Activated CD4-positive, alpha-beta T cell treated with anti-CD3 and anti-CD28 coated beads, Interleukin-2, amount 50 U/mL, for 48 hours (primary cell): ENCODE measurements at regions not wholly inside any gene's neighbourhood (a gene's known extent, or its start where the extent isn't known, plus 50 kb on each side); places are given as distances from the start of the nearest gene placed in this dataset.
"Not testable (repeated sequence)": the region's sequence is repeated elsewhere in the genome, so short reads cannot be mapped to it uniquely, and the experiment has no call there.

Source experiments
- DNase-seq, 2 experiments: peaks; one replicate each; pipeline ENCODE4 v3.0.0-alpha.2; 2020

DNA sequence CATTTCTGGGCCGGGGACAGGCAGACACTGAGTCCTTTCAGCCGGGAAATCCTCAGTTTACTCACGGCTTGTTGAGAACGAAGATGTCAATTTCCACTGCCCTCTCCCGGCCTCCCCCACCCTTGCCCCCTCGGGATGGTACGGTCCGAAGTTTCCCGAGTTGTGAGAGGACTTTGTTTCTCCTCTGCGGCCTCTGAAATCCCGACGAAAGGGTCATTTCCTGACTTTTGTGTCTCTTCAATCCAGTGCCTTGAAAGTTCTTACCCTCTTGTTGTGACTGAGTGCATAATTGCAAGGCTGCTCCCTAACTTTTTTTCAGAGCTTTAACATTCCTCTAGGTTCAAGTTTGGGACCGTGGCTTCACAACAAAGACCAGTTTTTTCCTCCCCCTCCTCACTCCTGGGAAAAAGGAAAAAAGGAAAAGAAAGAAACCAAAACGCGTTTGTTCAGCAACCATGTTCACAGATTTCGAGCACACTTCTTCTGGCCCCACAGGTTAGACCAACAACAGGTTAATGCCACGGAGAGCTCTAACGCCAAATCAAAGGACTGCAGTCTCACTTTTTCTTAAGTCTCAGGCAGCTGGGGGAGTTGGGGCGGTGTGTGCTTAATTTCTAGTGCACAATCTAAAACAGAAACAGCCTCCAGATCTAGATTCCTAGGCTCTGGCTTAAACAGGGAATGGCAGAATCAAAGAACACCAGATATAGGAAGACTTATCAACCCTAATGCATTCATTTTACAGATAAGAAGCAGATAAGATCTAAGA, 138.9 kb downstream of the TMCO5A start:
- DNase-seq, result no peak

DNA sequence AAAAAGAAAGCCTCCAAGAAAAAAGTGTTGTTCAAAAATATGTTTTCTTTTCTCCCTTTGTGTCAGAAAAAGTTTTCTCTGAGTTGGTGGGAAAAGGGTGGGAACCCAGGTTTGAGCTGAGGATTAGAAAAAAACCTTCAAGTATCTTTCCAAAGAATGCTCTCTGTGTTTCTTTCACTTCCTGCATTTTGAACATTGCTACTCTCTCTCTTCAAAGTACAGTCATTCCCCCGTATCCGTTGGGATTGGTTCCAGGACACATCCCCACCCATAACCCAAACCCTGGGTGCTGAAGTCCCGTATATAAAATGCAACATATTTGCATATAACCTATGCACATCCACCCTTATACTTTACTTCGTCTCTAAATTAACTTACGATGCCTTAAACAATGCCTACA, 139.6 kb downstream of the TMCO5A start:
- DNase-seq, result no peak

DNA sequence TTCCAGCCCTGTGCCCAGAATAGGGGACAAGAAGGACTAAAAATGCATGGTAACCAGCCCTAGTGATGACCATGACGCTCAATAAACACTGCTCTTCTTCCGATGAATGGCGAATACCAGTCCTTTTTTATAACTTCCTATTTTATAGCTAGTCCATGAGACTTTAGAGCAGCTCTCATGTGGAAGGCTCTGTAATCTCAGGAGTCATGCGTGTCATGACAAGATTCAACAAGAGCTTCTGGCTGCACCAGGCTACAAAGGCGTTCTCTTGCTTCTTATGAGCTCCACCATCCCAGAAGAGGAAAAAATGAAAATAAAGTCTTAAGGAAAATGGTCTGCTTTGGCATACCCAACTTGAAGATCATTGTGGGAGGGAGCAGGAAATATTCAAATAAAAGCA, 141.0 kb downstream of the TMCO5A start:
- DNase-seq, result no peak

DNA sequence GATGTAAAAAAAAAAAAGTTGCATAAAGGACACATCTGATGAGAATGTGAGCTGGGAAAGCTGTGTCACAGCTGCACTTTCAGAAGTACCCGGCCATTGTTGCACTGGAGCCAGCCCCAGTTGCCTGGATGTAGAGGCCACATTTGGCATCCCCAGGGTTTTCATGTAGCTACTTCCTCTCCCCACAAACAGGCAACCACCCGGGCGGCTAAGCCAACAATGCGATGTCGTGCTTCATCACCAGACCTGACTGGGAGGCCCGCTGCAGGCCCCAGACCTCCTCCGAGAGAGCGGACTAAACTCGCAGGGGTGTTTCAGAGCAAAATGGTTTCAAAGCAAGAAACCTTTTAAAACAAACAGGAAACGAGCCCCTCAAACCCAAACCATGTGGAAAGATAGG, 142.3 kb downstream of the TMCO5A start:
- DNase-seq, result no peak

DNA sequence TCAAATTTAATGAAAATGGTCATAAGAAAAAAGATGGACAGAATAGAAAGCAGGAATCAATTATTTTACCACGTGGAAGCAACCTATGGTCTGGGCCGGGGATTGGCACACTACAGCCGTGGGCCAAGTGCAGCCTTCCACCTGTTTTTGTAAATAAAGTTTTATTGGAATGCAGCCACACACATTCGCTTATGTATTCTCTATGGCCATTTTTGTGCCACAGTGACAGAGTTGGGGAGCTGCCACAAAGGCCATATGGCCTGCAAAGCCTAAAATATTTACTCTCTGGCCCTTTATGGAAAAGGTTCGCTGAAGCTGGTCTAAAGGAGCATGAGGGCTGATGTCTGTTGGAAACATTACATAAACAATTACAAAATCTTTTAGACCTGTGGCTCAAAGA, 144.8 kb downstream of the TMCO5A start:
- no peak for DNase-seq

DNA sequence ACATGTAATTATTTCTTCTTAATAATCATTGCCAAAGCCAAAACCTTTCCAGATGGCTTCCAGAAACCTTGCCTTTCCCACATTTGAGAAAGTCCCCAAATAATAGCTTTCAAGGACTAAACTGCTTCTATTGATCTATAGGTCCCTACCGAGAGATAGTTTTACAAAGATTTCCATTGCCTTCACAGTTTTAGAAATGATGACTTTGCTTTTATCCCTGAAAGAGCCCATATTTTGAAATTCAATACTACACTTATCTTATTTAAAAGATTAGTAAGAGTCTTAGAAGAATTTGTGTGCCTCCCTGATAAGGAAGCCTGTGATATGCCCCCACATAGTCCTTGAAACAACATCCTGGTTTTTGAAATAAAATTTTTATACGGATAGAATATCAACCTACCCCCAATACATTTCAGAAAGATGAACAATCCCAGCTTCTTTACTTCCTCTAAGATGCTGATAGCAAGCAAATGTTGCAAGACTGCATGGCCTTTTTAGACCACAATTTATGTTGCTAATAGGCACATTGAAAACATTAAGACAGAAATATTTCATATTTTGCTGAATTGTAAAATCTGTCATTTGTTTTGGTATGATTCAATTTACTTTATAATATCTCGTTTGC, 146.3 kb downstream of the TMCO5A start:
- DNase-seq, result no peak

DNA sequence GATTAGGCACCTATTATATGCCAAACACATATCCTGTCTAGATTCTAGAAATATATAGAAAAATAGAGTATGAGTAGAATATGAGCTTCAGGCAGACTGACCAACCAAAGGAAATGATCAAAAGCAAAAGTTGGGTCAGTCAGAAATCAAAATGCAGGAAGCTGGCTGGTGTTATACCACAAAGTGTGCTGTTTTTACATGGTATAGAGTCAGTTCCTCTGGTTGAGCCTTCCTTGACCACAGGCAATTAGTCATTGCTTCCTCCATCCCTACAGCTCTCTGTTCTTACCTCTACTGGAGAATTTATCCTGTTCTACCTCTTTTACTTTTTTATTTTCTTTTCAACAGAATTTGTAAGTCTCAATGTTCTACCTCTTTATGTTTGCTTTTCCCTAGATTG, 149.8 kb downstream of the TMCO5A start:
- no peak for DNase-seq

DNA sequence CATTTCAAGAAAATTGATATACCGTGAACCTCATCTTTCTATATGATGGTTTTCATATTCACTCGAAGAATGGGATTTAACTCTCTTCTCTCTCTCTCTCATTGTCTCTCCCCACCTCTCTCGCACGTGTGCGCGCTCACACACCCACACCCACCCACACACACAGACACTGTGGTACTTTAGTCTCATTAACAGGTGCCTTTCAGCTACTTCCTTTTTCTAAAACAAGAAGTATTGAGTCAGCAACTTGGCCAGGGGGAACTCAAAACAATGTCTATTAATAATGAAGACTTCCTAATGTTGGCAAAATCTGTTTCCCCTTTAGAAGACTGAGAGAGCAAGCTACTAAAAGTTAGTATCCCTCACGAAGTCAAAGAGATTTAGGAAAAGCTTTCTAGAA, 150.7 kb downstream of the TMCO5A start:
- DNase-seq, result no peak

DNA sequence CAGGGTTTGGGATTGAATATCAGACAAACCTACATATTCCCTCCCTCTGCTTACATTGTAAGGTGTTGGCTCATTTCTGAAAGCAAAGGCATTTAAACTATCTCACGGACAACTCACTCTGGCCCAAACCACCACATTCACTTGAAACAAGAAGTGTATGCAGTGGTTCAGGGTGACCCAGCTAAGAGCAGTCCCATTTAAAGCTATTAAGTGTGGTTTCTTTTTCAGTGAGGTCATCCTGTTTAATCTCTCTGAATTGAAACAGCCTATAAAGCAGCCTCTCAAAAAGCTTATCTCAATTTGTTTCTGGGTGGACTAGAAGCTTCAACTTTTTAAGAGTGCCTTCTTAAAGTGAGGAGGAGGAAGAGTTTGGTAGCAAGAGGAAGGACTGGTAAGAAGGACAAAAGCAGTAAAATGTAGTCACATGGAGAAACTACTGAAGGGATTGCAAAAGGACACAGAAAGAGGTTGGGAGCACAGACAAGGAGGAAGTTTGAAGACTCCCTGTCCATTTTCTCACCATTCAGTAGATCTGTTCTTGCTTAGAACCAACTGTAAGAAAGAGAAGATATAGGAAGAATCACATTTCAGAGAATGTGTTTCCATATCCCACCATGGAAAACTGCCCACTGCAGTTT, 151.6 kb downstream of the TMCO5A start:
- DNase-seq, result no peak

DNA sequence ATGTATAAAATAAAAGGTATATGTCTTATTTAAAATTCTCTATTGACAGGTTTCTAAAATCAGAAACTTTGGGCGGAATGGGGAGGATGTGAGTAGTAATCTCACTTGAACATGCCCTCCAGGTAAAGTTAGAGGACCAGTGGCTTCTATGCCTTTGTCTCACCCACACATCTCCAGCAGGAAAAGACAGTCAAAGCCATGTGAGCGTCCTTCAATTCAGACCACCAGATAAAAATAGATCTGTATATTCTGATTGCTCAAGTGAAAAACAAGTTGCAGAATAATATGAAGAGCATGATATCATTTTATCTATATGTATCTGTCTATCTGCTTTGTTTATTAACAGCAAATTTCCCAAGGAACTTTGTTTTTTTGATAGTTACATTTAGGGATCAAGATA, 152.2 kb downstream of the TMCO5A start:
- no peak for DNase-seq

DNA sequence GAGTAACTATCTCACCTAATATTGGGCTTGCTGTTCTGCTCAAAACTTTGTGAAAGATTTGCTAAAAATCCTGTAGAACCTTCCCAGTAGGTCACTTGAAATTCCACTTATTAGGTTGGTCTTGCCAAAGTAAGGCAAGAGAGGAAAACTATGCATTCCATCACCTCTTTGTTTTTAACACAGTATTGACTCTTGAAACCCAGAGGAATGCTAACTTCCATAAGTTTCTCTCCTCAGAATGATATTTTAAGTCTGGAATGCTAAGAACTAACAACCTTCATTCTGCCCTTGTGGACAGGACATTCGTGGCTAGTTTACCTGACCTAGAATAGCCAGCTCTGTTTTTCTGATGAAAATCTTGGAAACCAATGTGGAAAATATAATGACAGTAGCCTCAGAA, 154.5 kb downstream of the TMCO5A start:
- no peak for DNase-seq

DNA sequence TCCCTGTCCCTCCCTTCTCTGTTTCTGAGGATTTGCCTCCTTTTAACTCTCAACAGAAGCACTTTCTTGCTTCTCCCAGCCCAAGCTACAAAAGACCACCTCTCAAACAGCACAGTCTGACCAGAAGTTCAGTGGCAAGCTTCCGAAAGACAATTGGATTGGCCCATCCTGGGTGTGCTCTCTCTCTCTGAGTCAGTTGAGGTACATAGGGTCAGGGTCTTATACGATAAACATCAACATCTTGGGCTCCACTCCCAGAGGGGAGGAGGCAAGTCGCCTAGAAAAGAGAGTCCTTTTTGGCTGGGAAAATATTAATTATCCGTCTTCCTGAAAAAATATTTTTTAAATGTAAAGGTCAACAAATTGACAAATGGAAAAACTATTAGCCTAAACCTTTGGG, 155.8 kb downstream of the TMCO5A start:
- DNase-seq, result no peak

DNA sequence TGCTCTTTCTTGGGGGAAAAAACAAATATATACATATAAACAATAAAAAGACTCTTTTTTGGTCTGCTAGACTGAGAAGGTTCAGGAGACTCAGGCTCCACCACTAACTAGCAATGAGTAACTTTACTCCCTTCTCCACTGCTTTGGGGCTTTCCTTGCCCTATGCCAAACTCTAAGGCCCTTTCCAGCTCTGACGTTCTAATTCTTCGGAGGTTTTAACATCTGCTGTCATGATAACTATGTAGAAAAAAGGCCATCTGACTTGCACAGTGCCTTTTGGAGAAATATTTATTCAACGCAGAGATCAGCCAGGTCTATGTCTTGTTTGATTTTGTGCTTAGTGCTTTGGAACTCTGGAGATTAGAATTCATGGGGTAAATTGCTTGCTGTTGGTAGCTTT, 156.2 kb downstream of the TMCO5A start:
- no peak for DNase-seq

DNA sequence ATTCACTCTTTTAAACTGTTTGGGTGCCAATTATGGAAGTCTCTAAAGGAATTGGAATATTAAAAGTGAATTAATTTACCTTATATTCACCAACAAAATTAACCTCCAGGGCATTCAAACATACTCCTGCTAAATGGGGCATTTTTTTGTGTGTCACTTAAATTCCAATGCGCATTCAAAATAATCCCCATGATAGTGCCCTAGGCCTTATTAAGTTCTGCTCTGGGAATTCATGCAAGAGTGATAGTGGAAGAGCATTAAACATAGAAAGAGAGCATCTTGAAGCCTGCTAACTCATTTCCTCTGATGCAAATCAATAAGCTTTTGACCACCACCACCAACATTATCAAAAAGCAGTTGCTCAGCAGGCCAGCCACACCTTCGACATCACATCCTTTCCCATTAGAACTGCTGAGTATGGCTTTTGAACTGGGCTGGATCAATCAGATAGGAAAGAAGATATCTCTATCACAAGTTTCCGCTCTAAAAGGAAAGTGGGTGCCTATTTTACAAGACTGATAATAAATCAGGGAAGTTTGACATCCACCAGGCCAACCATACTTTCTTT, 156.7 kb downstream of the TMCO5A start:
- DNase-seq, result no peak

DNA sequence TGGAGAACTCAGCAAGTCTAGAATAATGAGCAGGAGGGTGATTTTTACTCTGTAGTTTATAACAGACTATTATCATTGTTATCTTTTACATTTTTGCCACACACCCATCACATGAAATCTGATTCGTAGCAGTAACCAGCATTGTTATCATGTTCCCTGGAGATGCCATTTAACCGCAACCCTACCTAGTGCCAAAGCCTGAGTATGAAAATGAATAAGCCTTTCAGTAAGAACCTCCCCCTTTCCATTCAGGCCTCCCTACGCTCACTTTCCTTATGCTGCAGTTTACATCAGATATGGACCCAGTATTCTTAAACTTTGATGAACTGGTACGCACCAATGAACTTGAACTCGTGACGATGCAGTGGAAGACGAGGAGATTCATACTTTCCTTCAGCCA, 158.7 kb upstream of the SPRED1 start:
- no peak for DNase-seq

DNA sequence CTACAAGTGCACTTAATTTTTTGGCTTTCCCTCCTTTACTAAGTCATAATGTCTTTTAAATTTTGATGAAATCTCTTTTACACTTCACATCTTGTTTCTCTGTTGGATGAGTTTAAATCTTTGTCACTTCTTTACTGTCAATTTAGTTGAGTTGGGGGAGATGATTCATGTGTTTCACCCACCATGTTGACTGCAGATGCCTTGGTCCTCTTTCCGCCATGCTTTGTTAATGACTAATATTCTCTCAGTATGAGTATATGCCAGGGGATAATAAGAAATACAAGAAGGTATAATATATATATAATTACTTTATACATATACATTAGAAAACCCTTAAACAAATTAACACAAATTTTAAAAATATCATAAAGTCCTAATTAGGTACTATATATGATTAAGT, 149.7 kb upstream of the SPRED1 start:
- no peak for DNase-seq

DNA sequence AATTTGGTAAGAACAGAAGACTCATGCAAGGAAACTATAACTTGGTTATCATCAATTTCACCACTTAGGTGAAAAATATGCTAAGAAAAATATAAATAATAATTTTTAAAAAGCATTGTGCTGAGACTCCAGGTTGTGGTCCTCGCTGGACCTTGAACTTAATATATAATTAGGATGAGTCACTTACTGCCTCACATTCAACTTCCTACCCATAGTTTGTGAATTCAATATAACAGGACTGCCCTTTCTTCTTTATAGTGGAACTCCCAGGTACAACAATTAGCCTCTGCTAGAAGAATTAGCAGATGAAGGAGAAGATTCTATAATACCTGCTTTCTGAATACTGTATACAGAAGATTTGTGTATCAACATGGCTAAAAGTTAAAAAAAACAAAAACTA, 149.1 kb upstream of the SPRED1 start:
- DNase-seq, result no peak

DNA sequence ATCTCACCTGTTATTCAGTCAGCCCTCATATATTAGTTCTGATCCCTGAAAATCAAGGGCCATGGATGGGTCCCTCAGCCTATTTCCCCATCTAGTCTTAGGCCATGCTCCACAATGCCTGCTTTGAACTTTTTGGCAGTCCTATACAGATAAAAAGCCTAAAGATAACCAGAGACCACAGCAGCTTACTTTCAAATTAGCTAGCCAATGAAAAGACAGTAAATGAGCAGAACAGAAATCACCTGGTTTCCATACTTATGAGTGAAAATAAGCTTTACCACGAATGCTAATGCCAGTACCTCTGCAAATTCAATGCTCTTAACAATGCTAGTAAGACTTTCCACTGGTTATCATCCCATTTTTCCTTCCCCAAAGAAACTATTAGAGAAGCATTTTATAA, 141.6 kb upstream of the SPRED1 start:
- no peak for DNase-seq

DNA sequence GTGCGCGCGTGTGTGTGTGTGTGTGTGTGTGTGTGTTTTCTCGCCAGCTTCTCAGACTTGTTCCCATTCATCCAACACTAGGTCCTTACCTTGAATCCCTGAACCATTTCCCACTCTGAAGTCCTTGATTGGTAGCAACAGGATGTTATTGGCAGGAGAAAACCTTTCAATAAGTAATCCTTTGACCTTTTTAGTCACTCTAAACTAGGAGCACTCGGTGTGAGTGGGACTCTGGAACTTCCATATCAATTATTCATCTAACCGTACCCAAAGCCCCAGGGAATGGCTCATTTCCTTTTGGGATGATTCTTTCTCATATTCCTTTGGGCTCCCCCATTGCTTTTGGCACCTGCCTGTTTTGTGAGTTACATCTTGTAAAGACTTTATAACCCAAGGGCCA, 140.2 kb upstream of the SPRED1 start:
- DNase-seq, result no peak

DNA sequence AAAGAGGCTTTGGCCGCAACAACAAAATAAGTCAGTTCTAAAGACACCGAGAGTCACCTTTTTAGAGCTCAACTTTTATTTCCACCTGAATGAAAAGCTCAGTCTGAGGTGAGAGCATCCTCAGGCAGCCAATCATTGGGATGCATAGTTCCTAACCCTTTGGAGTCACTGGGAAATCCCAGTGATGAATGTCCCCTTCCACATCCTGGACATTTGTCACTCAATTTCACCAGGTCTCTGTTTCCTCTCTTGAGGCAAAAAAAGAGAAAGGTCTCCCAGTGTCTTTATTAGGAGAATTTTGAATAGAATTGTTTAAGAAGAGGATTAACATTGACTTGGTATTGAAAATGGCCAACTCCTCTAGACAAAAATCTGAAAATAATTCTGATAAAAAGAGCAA, 137.5 kb upstream of the SPRED1 start:
- no peak for DNase-seq

DNA sequence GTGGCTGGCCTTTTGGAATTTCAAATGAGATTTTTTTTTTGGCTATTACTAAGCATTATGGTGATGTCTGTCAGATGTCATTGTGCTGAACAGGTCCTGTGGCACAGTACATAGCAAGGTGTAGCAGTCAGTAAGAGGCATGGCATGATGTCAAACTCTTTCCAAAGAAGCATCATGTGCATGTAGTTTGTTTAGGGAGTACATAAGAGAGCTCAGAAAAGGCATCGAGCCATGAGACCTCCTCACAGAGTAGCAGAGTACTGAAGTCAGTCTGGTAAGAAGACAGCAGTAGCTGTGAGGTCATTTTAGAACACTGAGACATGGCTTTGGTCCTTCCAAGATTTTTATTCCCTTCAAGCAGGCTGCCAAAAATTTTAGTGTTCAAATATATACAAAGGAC, 134.9 kb upstream of the SPRED1 start:
- no peak for DNase-seq

DNA sequence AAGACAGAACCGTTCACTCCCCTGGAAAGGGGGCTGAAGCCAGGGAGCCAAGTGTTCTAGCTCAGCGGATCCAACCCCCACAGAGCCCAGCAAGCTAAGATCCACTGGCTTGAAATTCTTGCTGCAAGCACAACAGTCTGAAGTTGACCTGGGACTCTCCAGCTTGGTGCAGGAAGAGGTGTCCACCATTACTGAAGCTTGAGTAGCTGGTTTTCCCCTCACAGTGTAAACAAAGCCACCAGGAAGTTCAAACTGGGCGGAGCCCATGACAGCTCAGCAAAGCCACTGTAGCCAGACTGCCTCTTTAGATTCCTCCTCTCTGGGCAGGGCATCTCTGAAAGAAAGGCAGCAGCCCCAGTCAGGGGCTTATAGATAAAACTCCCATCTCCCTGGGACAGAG, 132.8 kb upstream of the SPRED1 start:
- not testable (repeated sequence) for DNase-seq

DNA sequence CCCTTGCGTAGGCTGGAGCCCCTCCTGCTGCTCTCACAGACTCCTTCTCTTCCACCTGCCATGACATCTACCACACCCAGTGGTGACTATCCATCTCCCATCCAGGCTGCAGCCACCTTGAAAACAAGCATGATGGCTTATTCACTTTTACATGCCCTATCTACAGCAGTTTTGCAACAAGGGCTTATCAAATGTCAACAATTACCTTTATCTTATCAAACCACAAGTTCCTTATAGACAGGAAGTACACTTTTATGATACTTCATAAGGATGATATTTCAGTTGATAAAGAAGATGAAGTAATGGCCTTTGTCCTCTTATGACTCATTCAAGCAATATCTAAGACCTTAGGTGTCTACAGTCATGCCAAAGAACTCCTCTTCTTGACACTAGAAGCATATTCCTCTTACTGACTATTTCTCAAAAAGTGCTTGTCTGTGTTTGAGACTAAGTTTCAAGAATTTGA, 125.3 kb upstream of the SPRED1 start:
- DNase-seq, result no peak

DNA sequence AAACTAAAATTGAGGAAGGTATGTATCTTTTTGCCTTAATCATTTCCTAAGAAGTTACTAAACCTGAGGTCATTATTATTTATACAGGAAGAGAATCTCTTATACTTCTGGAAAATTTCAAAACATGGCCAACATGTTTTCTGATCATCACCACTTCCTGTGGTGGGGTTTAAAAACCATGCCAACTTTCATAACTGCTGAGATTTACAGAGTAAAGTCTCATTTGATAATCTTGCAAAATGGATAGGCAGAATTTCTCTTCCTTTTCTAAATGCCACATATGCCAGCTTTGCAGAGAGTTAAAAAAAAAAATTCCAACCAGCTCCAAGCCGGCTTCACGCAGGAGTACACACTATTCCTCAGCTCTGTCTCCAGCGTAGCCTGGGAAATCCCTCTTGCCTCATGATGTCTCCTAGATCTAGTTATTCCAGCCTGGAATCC, 124.3 kb upstream of the SPRED1 start:
- DNase-seq, result no peak
